Adrenal gland (tissue), 5 donors: ENCODE measurements at regions not wholly inside any gene's neighbourhood (a gene's known extent, or its start where the extent isn't known, plus 50 kb on each side); places are given as distances from the start of the nearest gene placed in this dataset.

ENCODE experiments used
- POLR2A ChIP-seq, 2 donors: fragments of 450-650 bp; IDR thresholded peaks; one replicate each; pipeline ENCODE4 v1.6.1; 2017; ENCODE audit warnings: antibody characterized with exemption in 2 of 2, mild to moderate bottlenecking in 2 of 2, moderate library complexity in 1 of 2
- TF ChIP-seq, protein P1 (sequence below), 6 experiments: fragments of 450-650 bp in 4 of 6; fragments of 200-600 bp in 2 of 6; sonication (generic) in 1 of 6; IDR thresholded peaks; 1 replicate in 5 of 6; 2 replicates in 1 of 6; pipeline versions ENCODE4 v1.5.1 to v1.8.0; 2016 to 2021; ENCODE audit warnings: antibody characterized with exemption in 6 of 6, mild to moderate bottlenecking in 2 of 6, moderate library complexity in 1 of 6
- donor health status: DM: no; HTN: no; CAD: no.

DNA sequence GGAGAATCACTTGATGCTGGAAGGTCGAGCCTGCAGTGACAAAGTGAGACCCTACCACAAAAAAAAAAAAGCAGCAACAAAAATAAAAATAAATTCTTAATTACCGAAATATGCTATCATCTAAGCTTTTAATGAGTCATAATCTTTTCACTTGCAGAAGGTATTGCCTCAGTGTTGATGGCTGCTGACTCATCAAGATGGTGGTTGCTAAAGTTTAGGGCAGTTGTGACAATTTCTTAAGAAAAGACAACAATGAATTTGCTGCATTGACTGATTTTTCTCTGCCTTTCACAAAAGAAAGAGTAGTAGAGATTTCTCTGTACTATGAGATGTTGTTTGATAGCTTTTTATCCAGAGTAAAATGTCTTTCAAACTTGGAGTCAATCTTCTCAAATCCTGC is 1809.0 kb downstream of the SUCLG1 start:
- TF ChIP-seq, protein P1, sequence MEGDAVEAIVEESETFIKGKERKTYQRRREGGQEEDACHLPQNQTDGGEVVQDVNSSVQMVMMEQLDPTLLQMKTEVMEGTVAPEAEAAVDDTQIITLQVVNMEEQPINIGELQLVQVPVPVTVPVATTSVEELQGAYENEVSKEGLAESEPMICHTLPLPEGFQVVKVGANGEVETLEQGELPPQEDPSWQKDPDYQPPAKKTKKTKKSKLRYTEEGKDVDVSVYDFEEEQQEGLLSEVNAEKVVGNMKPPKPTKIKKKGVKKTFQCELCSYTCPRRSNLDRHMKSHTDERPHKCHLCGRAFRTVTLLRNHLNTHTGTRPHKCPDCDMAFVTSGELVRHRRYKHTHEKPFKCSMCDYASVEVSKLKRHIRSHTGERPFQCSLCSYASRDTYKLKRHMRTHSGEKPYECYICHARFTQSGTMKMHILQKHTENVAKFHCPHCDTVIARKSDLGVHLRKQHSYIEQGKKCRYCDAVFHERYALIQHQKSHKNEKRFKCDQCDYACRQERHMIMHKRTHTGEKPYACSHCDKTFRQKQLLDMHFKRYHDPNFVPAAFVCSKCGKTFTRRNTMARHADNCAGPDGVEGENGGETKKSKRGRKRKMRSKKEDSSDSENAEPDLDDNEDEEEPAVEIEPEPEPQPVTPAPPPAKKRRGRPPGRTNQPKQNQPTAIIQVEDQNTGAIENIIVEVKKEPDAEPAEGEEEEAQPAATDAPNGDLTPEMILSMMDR (IDR thresholded peaks at IDR 0.05) = no peak
- TF ChIP-seq POLR2A (IDR thresholded peaks at IDR 0.05) = no peak
